T-helper 1 cell treated with Interleukin-12 subunit alpha and Interleukin-12 subunit beta and Interleukin-4 antibody, amounts not matched to agents 30 ng/mL and 1 ng/mL, for 36 hours (primary cell): ENCODE measurements at regions not wholly inside any gene's neighbourhood (a gene's known extent, or its start where the extent isn't known, plus 50 kb on each side); places are given as distances from the start of the nearest gene placed in this dataset.
"Not testable (repeated sequence)": the region's sequence is repeated elsewhere in the genome, so short reads cannot be mapped to it uniquely, and the experiment has no call there.

Source experiments
- intact Hi-C: fragments of 100-400 bp; cut with micrococcal nuclease; formaldehyde crosslinking; loops from one replicate; pipeline ENCODE4 v1.15.1; 2024

DNA sequence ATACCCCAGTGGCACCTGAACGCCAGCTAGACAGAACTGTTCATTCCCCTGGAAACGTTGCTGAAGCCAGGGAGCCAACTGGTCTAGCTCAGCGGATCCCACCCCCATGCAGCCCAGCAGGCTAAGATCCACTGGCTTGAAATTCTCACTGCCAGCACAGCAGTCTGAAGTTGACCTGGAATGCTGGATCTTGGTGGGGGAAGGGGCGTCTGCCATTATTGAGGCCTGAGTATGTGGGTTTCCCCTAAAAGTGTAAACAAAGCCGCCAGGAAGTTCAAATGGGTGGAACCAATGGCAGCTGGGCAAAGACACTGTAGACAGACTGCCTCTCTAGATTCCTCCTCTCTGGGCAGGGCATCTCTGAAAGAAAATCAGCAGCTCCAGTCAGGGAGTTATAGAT is 213.0 kb downstream of the NKX6-1 start:
- intact Hi-C loops, result no loop called here

DNA sequence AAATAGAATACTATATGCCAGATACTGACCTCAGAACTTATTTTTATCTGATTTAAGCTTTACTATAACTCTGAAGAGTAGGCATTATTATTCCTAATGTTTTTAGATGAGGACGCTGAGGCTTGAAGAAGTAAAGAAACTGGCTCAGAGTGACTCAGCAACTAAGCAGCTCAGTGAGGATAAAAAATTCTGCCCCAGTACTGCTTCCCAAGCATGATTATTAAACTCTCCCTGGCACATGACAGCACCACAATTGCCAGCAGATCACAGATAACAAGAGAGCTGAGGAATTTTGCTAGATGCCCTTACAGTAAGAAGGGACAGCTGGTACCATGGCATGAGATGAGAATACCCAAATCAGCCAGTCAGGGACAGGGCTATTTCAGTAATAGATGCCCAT is 219.4 kb downstream of the NKX6-1 start:
- intact Hi-C loops, result no loop called here

DNA sequence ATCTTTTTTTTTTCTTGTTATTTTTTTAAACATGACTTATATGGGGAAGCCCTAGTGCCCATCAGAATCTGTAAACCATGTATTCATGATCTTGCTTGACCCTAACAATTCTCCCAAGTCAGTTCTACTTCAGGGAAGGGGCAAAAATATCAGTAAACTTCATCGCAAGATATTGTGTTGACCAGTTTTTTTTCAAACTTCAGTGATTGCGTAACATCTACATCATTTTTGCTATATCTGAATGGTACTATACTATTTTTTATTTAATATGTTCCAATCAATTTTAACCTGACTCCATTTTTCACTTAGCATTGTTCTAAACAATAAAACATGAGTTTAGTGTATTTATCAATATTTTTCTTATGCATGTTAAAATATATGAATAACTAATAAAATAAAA is 221.2 kb downstream of the NKX6-1 start:
- intact Hi-C loops, result no loop called here

DNA sequence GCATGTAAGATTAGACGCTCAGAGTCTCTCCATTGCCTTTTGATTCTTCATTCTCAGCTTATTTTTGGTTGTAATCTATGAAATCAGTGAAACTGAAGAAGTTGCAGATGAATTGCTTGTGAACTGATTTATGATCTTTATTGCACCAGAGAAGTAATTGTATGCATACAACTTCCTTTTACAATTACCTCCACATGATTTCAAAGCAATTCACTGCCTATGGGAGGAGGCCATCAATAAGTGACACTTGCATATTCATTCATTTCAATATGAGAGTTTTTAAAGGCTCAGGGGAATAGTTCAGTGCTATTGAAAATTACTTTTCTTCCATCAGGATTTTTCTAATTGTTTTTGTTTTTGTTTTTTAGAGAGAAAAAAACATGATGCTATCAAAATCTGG is 222.3 kb downstream of the NKX6-1 start:
- intact Hi-C loops, result no loop called here

DNA sequence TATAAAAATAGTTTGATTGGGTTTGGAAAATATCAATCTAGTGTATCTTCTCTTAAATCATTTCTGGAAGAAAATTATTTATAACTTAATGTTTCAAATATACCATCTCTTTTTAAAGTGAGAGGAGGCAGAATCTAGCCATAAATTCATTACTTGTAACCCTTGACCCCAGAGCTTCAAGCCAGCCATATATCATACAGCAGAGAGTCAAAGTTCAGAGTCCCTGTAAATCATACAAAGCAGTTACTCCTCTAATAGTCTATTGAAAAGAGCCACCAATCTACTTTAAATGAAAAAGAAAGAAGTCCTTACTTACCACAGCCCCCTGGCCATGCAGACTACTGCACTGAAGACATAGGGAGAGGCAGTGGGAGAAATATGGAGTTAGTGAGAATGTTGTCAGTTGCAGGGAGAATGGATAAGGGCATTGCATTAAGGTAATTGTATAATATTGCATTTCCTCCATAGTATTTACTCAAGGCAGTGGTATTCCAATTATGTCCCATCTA is 229.5 kb downstream of the NKX6-1 start:
- intact Hi-C loops, result no loop called here

DNA sequence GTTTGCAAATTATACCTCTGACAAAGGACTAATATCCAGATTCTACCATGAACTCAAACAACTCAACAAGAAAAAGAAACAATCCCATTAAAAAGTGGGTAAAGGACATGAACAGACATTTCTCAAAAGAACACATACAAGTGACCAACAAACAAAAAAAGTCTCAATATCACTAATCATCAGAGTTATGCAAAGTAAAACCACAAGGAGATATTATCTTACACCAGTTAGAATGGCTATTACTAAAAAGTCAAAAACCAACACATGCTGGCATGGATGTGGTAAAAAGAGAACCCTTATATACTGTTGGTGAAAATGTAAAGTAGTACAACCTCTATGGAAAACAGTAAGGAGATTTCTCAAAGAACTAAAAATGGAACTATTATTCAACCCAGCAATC is 234.4 kb downstream of the NKX6-1 start:
- intact Hi-C loops, result no loop called here

DNA sequence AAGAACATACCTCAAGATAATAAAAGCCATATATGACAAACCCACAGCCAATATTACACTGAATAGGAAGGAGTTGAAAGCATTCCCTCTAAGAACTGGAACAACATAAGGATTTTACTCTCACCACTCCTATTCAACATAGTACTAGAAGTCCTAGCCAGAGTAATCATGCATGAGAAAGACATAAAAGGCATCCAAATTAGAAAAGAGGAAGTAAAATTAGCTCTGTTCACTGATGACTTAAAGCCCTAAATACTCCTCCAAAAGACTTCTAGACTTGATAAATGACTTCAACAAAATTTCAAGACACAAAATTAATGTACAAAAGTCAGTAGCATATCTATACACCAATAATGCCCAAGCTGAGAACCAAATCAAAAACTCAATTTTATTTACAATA is 235.7 kb downstream of the NKX6-1 start:
- intact Hi-C loops, result no loop called here

DNA sequence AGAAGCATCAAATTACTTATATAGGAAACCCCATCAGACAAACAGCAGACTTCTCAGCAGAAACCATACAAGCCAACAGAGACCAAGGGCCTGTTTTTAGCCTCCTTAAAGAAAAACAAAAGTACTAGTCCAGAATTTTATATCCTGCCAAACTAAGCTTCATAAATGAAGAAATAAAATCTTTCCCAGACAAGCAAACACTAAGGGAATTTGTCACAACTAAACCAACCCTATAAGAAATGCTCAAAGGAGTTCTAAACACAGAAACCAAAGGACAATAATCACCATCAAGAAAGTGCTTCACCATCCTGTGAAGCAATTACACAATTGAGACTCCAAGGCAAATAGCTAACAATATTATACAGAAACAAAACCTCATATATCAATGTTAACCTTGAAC is 238.6 kb downstream of the NKX6-1 start:
- intact Hi-C loops, result no loop called here

DNA sequence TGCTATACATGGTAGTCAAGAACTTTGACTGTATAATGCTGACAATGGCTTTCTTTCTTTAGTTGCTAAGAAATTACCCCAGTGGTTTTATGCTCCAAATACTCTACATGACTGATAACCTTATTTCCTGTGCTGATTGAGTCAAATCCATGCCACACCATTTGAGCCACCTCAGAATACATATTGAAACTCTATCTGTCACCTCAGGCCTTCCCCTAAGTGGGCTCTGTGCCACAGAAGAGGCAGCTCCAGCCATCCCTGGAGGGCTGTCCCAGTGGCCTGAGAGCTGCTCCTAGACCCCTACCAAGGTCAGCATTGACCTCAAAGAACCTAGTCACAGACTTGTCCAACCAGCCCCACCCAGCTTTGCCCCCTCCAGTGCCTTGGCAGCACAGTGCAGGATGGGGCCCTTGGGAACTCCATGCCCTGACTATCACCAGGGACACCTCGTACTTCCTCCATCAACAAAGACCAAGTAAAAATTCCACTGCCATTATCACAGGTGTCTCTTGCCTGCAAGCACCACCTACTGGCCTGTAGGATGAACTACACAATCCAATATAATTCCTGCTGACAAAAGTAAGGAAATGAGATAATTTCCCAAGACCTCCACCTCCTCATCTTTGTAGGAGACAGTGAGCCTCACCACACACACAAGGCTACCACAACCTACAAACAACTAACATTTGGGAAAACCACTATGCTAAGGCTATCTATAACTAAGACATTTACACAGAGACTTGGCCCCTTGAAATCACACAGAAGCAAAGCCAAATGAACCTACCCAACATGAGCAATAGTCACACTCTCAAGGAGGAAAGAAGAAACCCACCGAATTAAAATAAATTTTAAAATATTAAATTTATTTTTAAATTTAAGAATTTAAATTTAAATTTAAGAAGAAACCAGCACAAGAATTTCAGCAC is 239.9 kb downstream of the NKX6-1 start:
- intact Hi-C loops, result loop anchor here (1.0 to 5.0 kb wide), 2 partner anchors 615 to 752 kb away; no protein-coding TSS in a partner anchor

DNA sequence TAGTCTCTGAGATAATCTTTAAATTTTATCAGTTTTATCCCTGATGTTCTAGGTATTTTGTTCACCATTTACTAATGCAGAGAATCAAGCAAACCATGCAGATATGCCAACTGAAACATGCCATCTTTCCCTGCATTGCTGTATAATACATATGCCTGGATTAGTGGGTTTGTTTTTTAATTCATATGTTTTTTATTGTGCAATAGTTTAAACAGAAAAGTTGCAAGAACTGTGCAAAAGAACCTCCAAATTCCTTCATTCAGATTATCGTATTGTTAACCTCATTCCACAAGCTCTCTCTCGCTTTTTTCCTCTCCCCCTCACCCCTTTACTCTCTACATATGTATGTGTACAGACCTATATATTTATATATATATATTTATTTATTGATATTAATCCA is 244.6 kb downstream of the NKX6-1 start:
- intact Hi-C loops, result no loop called here

DNA sequence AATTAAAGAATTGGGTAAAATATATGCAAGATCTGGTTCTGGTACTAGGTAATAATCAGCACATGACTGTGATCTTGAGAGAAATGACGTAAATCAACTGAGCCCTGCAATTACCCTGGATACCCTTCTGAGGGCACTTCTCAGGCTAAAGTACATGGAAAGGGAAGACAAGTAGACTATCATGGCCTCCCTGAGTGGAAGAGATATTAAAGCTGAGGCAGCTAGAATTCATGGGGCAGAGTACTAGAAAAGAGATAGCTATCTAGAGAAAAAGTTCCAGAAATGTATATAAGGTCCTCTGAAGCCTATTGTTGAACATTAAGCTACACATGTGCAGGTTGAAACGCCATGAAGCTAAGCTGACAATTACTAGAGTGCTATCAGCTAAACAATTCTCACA is 249.6 kb downstream of the NKX6-1 start:
- intact Hi-C loops, result no loop called here

DNA sequence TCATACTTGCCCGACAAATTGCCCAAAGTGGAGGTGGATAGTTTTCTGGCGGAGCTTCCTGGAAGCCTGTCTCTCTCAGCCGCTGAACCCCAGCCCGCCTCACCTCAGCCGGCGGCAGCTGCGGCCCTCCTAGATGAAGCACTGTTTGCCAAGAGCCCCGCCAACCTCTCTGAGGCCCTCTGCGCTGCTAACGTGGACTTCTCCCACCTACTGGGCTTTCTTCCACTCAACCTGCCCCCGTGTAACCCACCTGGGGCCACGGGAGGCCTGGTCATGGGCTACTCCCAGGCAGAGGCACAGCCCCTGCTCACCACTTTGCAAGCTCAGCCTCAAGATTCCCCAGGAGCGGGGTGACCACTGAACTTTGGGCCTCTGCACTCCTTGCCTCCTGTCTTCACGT is 254.1 kb downstream of the NKX6-1 start:
- intact Hi-C loops, result not testable (repeated sequence)

DNA sequence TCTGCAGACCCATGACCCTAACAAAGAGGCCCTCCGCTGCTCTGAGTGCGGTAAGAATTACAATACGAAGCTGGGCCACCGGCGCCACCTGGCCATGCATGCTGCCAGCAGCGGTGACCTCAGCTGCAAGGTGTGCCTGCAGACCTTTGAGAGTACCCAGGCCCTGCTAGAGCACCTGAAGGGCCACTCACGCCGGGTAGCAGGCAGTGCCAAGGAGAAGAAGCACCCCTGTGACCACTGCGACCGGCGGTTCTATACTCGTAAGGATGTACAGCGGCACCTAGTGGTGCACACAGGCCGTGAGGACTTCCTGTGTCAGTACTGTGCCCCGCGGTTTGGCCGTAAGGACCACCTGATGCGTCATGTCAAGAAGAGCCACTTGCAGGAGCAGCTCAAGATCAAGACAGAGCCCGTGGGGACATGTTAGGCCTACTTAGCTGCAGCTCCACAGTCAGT is 254.7 kb downstream of the NKX6-1 start:
- intact Hi-C loops, result not testable (repeated sequence)

DNA sequence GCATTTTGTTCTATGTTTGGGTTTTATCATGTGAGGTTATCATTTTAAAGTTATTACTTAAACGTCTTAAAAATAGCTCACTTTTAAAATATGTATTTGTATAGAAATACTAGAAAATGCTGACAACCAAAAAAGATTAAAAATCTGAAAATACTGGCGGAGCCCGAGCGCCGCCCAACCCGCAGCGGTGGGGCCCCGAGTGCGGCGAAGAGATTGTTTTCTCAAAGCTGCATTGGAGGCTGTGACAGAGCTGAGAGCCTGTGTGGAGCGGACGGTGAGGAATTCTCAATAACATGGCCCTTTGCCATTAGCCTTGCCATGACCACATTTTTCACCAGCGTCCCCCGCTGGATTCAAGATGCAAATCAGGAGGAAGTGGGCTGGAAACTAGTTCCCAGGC is 255.4 kb downstream of the NKX6-1 start:
- intact Hi-C loops, result no loop called here

DNA sequence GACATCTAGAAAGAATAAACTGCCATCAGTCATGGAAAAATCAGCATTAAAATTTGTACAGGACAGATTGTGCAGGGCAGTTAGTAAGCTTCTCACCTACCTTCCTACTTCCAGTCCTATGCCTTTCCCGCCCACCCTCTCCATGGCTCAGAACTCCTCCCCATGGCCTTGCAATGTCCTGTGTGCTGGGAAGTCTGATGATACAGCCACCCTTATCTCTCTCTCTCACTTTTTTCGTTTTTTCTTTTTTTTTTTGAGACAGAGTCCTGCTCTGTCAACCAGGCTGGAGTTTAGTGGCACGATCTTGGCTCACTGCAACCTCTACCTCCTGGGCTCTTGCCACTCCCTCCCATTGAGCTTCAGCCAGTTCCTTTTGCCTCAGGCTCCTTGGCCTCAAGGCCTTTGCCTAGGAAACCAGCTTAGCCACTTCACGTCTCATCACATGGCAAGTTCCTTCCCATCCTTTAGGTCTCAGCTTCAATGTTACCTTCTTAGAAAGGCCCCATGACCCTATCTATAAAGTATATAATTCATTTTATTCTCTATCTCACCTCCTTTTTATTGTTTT is 259.7 kb downstream of the NKX6-1 start:
- intact Hi-C loops, result no loop called here

DNA sequence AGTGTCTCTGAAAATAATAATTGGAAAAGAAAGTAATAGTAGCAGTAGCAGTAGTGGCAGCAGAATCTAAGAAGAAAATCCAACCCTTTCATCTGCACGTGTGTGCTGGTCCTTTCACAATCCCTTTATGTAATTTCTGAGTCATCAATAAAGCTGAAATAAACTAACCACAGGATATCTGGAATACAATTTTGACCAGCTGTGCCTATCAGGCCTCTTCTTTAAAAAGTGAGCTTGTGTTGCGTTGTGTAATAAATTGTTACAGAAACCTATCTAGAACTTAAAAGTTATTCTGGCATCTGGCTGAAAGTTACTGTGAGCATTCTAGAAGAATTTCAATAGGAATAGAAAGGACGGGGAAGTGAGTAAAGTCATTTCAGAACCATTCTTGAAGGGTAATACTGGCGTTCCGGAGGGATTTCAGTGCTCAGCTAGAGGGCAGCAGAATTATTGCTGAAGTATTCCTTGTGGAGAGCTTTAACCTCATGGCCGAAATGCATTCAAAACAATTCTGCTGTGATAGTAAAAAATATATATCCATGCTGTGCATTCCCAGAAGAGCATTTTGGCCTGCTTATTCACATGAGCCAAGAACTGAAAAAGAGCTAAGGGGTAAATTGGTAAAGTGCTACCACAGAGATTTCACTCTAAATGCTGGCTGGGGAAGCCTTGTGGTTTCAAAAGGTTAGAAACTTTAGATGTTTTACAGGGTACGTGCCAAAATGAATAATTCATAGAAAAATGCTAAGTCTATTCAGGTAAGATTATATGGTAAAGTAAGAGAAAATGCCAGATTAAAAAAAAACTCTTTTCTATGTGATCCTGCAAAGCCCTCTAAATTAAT is 260.6 kb downstream of the NKX6-1 start:
- intact Hi-C loops, result no loop called here

DNA sequence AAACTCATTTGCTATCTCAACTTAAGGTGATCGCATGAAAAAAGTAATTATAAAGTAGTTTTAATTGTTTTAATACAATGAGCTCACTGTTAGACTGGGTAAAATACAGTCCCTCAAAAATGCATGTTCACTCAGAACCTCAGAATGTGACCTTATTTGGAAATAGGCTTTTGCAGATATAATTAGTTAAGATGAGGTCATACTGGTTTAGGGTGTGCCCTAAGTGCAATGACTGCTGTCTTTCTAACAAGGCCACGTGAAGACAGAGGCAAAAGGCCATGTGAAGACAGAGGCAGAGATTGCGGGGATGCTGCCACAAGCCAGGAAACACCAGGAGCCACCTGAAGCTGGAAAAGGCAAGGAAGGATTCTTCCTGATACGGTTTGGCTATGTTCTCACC is 262.1 kb downstream of the NKX6-1 start:
- intact Hi-C loops, result no loop called here

DNA sequence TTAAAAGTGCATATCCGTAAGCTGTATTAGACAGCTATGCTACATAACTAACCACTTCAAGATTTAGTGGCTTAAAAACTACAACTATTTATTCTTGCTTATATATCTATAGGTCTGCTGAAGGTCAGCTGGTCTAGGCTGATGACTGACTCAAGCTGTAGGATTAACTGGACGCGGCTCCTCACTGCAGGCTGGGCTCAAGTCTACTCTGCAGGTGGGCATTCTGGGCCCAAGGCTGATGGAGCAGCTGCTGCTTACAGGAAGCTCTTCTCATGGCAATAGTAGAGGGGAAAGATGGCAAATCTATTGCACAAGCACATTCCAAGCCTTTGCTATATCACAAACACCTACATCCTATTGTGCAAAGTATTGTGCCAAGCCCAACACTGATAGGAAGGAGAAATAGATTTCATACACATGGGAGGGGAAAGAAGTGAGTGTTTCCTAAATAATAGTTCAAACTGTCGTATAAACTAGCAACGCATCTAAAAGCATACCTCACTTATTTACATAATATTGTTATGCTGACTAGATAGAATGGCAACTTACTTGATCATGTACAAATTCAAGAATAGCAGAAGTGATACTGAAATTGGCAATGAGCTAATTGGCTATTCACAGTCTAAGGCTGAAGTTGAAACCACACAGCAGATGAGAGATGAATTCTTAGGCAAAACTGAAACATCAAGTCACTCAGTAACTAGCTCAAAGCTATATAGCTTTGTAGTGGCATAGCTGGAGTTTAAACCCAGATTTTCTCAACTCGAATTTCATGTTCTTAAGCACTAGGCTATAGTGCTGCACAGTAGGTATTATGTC is 263.8 kb downstream of the NKX6-1 start:
- intact Hi-C loops, result no loop called here

DNA sequence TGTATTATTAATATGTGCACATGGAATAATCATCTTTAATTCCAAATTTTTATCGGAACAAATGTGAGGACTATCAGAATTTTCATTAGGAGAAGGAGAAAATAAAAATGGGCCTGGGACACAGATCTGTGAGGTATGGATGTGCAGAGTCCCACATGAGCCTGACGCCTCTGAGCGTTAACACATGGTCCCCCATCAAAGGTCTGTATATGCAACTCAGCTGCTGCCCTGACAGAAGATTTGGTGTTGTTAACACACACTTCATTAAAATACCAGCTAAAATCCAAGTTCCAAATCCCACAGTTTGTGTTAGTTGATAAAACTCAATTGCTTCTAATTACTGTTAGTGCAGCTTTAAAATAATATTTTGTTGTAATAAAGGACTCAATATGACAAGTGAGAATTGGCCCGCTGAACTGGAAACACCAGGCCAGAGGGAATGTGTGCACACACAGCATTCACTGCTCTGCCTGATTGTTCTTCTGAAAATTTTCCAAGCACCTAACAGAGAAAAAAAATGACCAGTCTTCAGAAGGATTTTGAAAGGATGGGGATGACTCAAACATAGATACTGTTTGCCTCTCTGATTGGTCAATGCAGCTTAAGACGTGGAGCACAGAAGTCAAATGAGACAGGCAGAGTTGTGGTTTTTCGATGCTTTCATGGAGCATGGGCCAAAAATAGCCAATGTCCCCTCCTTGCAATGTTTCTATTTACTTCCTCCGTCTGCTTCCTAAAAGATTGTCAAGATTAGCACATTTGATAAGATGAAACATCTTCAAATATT is 266.6 kb downstream of the NKX6-1 start:
- intact Hi-C loops, result no loop called here

DNA sequence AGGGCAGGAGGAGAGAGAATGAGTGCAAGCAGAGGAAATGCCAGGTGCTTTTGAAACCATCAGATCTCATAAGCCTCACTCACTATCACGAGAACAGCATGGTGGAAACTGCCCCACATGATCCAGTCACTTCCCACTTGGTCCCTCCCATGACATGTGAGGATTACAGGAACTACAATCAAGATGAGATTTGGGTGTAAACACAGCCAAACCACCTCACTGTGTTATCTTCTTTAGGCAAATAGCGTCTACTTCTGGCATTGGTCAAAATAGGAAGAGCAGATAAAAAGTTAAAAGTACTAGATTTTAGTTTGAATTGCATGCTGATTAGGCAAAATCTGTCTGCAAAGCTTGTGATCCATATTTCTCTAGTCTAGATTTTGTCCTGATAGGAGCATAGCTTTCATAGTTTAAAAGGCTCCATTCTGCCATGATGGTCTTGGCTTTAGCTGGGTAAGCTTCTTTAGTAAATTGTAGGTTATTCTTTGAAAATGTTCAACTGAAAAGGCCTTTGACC is 267.5 kb downstream of the NKX6-1 start:
- intact Hi-C loops, result no loop called here
